HG03521 (cell line): ENCODE measurements at regions not wholly inside any gene's neighbourhood (a gene's known extent, or its start where the extent isn't known, plus 50 kb on each side); places are given as distances from the start of the nearest gene placed in this dataset.

Experiments used
- ATAC-seq: cut with Tn5 transposase; IDR thresholded peaks from one replicate; pipeline ENCODE4 v1.9.1; 2021; ENCODE audit warnings: mild to moderate bottlenecking, moderate library complexity; ENCODE audit not compliant: unreplicated experiment

- ATAC-seq: no peak
Observed at GRCh38 chr5:142478113-142478512, 153.3 kb upstream of the SPRY4 start.

DNA sequence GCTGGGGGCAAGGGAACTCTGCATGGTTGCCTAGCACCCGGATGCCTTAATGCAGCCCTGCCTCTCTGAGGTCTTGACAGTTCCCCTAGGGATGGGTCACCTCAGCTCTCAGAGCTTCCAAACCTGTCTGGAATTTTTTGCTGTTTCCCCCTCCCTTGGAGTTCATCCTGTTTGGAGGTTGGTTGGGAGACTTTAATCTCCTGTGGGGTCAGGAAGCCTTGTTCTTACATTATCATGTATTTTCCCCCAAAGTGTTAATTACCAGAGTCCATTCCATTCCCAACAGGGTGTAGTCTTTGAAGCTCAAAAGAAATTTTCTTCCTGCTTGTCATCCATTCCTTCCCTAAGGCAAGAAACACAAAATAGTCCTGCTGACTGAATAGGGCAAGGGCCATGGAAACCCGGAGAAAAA lies 150.3 kb upstream of the SPRY4 start:
- no peak for ATAC-seq

- ATAC-seq: no peak
Observed at GRCh38 chr5:142474431-142475094, 149.7 kb upstream of the SPRY4 start.

GRCh38 chr5:142473038-142473437 lies 148.2 kb upstream of the SPRY4 start:
- no peak for ATAC-seq

GRCh38 chr5:142472306-142472951 lies 147.6 kb upstream of the SPRY4 start:
- ATAC-seq: no peak

DNA sequence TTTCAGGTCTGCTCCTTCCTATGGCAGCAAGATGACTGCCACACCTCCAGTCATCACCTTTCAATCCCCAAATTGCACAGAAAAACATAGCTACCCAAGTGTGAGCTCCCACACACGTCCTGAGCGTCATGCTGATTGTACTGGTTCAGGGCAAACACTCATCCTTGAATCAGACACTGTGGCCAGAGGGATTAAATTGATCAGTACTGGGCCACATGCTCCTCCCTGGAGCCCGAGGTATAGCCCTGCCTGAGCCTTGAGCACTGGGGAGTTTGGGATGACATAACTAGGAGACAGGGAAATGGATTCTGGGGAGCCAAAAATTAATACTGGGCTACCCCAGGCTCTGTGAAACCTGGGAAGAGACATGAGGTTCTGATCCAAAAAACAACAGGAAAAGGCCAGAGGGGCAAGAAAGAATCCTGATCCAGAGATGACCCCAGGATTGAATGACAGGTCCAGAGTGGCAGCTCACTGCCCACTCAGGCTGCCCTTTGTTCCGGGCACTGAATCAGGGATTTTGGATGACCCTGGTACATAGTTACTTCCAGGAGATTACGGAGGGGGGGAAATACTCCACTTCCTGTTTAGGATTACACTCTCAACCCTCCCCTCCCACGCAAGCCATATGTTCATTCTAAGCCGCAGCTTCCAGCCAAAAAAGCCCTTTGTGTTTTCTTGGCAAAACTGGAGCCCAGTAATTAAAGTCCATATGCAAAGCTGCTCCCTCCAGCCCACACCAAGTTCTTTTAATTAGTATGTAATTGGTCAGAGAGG lies 141.6 kb upstream of the SPRY4 start:
- no peak for ATAC-seq

- ATAC-seq: no peak
Observed at GRCh38 chr5:142465476-142465875, 140.7 kb upstream of the SPRY4 start.

GRCh38 chr5:142463904-142464303 lies 139.1 kb upstream of the SPRY4 start:
- ATAC-seq: no peak

DNA sequence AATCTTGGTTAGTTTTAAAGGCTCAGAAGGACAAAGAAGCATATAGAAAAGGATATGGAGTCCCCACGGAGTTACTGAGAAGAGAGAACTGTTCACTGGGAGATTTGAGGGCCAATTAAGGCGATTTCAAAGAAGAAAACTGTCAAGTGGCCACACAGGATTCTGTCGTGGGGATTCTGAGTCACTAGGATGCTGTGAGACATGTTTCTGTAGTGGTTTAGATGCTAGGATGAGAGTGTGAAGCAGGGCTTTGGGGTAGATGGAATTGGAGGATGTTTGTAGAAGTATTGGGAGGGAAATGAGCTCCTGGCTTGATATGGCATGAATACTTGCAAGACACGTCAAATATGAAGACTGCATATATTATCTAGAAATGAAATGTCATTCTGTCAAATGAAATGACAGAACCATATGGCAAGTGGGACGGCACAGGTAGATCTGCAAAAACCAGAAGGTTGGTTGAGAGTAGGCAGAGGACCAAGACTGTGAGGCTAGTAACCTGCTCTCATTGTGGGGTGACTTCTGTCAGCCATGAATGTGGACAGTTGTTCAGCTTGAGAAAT lies 136.3 kb upstream of the SPRY4 start:
- ATAC-seq: no peak

DNA sequence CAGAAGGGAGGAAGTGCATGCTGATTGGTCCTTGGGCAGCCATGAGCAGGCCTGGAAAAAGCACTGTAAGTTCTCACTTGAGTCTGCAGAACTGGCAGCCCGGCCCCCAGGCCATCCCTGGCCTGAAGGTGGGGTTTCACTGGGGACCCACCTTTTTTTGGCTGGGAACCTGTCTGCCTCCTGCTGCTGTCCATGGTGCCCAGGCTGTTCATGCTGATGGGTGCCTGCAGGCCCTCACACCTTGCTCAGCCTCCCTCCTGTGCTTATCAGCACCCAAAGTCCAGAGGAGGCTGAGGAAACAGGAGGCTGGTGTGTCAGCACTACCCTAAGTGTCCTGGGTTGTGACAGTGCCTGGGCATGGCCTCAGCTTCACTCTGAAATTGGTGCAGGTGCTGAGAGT lies 134.4 kb upstream of the SPRY4 start:
- ATAC-seq: no peak

GRCh38 chr5:142455856-142456255 lies 131.0 kb upstream of the SPRY4 start:
- ATAC-seq: no peak

DNA sequence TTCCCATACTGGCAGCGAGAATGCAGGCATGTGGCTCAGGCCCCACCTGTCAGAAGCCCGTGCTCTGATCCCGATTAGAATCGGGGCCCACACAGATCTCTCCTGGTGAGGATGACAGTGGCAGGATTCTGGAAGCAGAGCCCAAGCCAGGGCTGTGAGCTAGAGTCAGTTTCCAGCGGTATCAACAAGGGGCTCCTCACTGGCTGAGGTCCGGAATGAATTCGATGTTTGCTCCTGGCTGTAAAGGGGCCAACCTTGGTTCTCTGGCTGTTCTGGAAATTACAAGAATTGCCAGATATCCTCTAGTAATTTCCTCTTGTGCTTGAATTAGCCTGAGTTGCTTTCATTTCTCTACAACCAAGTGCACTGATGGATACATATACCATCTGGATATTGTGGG lies 129.1 kb upstream of the SPRY4 start:
- ATAC-seq: no peak

DNA sequence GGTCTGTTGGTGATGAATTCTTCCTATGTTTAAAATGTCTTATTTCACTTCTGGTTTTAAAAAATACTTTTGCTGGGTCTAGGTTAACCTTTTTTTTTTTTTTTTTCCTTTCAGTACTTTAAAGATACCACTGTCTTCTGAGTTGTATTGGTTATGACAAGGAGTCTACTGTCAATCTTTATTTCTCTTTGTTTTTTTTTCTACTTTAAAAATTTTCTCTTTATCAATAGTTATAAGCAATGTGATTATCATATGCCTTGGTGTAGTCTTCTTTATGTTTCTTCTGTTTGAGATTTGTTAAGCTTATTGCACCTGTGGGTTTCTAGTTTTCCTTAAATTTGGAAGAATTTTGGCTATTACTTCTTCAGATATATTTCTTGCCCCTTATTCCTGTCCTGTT lies 125.6 kb upstream of the SPRY4 start:
- no peak for ATAC-seq

GRCh38 chr5:142447887-142448286 lies 123.1 kb upstream of the SPRY4 start:
- ATAC-seq: no peak

DNA sequence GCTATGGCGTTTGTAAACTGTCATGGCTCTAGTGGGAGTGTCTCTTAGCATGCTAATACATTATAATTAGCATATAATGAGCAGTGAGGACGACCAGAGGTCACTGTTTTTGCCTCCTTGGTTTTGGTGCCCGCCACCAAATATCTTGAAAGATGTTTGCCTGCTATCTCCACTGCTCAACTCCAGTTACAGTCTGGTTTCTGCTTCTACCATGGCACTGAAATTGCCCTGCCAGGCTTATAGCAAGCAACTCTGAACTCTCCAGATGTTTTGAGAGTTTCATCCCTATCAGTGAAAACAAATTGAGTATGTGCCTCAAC lies 122.1 kb upstream of the SPRY4 start:
- no peak for ATAC-seq

DNA sequence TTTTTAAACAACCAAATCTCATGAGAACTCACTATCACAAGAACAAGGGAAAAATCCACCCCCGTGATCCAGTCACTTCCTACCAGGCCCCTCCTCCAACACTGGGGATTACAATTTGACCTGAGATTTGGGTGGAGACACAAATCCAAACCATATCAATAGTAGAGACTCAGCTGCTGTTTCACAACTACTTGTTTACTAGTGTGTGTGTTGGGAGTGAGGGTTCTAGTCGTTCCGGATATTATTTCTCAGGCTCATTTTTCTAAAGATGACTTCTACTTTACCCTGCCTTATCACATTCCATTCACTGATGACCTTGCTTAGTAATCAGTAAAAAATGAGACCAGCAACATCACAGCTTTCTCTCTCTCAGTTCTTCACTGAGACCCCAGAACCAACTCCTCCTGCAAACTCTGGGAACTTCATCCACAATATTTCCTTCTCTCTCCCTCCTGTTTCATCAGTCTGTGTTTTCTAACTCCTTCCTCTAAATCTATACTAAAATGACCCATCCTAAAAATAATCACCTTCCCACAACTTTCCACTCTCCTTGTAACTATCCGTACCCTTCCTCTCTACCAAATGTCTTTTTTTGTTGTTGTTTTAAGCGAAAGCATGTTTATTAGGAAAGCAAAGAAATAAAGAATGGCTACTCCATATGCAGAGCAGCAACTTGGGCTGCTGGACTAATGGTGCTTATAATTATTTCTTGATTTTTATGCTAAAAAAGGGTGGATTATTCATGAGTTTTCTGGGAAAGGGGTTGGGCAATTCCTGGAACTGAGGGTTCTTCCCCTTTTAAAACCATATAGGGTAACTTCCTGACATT lies 121.5 kb upstream of the SPRY4 start:
- ATAC-seq: no peak

- ATAC-seq: no peak
Observed at GRCh38 chr5:142445266-142445665, 120.4 kb upstream of the SPRY4 start.

DNA sequence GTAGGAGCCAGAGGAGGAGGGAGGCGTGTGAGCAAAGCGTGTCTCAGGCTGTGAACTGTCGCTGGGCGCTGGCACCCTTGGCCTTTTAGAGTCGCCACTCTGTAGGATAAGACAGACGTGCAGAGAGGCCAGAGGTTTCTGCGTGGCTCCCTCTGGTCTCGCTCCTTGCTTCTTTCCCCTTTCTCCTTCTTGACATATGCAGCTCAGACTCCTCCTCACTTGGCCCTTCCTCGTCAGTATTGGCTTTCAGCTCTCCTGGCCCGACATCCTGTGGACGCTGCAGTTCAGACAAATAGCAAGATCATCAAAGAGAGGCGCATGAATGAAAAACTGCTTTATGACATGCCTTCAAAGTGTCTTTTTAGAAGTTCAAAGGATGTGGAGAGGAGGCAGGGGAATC lies 116.8 kb upstream of the SPRY4 start:
- no peak for ATAC-seq

DNA sequence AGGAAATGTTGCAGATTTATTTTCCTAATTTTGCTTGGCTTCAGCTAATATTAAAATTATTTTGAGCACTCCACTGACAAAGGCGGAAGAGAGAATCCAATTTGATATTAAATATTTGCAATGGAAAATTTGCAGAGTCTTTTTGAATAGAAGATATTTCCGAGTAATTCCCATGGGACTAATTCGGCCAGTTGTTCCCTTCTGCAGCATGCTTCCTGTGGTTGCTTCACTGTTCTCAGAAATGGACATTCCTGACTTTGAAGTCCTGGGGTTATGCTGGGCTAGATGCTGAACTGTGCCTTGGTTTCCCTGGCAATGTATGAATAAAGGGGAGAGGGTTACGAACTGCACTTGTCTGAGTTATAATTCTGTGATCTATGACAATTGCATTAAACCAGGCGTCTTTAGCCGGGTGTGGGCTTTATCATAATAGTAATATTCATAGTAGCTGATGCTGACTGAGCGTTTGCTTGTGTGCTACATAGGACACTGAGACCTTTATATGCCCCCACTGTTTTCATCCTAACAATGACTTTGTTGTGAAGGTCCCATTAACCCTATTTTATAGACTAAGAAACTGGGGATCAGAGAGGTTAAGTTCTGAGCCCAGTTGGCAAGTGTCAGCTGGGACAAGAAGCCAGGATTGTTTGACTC lies 114.5 kb upstream of the SPRY4 start:
- ATAC-seq: no peak

GRCh38 chr5:142438573-142438972 lies 113.8 kb upstream of the SPRY4 start:
- ATAC-seq: no peak

DNA sequence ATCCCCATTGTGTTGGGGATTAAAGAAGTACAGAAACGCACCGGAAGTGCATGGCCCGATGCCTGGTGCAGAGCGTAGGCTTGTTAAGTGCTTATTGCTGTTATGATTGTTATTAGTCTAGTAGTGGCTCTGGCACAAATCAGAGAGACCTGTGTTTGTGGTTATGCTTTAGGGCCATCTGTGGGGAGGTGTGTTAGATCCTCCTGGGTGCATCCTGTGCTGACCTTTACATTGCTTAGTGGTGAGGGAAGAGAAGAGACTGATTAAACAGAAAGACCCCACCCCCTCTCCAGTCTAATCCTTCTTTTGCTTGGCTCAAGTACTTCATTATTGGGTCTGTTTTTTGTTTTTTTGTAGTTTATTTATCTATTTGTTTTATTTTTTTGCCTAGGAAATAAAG lies 112.7 kb upstream of the SPRY4 start:
- ATAC-seq: no peak
